Left ventricle myocardium superior (tissue), 1 donor: ENCODE measurements at regions not wholly inside any gene's neighbourhood (a gene's known extent, or its start where the extent isn't known, plus 50 kb on each side); places are given as distances from the start of the nearest gene placed in this dataset.
"Not testable (repeated sequence)": the region's sequence is repeated elsewhere in the genome, so short reads cannot be mapped to it uniquely, and the experiment has no call there.

Experiments
- ATAC-seq: fragments of 200-7000 bp; cut with Tn5 transposase; one replicate; pipeline ENCODE4 v1.9.1; 2020; ENCODE audit warnings: mild to moderate bottlenecking, moderate library complexity
- DNase-seq: peaks from one replicate; pipeline ENCODE4 v3.0.0-alpha.2; 2020
- intact Hi-C: fragments of 100-400 bp; cut with micrococcal nuclease; formaldehyde crosslinking; loops from one replicate; pipeline ENCODE4 v1.11.0; 2022
- donor health status: DM: no; HTN: yes; CAD: no; lungs with severe emphysema.

GRCh38 chr5:106818552-106818951 is 852.2 kb downstream of the EFNA5 start:
- ATAC-seq (no peak), DNase-seq (no peak)
- intact Hi-C loops = no loop called here

DNA sequence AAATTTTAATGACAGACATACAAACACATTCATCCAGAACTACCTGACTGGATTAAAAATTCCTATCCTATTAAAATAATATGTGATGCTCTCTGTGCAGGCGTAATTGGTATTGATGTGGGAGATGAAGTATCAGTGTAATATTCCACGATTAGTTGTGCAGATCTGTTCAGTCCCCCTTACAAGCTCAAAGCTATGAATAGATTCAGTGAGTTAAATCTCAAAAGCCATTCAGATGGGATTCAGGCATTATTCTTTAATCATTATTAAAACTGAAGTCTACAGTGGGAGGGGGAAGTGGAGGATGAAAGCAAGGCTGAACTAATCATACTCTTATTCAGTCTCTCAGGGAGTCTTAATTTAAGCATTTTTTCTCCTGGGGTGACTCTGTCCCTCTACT is 855.8 kb downstream of the EFNA5 start:
- no peak for DNase-seq
- ATAC-seq = no peak
- intact Hi-C loops = no loop called here

DNA sequence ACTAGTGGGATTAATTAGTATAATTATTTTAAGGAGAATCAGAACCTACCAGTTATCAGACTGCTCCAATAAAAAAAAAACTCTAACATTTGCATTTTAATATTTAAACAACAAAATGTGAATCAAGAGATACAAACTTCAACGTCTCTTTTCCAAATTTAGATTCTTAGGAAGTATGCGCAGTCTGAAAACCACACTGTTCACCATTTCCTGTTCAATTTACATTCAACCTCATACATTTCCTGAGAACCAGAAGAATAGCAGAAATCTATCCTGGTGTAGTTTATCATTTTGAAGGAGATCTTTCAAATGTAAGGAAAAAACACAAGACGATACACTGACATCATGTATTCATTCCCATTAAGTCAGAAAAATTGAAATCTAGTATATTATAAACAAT is 869.2 kb downstream of the EFNA5 start:
- DNase-seq = no peak
- ATAC-seq = no peak
- intact Hi-C loops = no loop called here

DNA sequence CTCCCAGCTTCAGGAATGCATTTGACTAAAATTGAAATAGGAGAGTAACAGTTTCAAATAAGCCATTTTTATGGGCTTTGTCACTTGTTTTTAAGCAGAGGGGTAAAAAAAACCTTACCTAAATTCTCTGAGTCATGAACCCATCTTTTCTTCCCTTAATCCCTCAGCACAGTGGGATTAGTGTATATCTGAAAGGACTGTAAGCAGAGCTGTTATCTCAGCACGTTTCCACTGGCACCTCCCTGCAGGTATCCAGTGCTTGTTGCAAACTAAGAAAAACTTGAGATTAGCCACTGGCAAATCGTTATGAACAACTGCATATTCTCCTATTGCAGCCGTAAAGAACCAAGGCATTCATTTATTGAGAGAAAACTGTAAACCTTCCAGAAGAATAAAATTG is 872.7 kb downstream of the EFNA5 start:
- ATAC-seq = no peak
- DNase-seq = no peak
- intact Hi-C loops = no loop called here

DNA sequence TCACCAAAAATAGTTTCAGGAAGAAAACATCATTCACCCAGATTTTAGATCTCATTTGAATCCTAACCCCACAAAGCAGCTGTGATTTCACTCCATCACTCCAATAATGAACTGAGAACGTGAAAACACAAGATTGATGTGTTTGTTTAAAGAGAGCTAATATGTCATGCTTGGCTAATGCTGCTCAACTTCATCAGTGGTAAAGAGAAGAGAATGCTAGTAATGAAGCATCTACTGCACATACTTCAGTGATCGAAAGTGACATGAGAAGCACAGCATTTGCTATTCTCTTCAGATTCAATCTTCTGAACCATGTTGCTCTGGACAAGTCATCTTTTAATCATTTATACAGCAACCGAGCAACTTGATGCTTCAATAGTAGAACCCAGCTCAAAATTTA is 874.7 kb downstream of the EFNA5 start:
- intact Hi-C loops = no loop called here
- no peak for ATAC-seq
- no peak for DNase-seq

DNA sequence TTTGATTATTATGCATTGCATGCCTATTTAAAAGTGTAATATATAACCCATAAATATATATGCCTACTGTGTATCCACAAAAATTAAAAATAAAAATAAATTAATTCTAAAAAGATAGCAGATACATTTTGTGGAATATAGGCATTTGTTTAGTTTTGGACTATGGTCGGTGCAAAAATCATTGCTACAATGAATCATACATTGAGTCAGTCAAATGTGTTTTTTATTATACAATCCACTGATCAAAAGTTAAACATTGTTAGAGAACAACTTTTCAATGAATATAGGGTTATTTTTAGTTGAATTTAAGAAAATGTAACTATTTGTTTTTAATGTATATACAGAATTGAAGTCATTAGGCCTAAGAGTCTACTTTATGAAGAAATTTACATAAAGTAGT is 885.9 kb downstream of the EFNA5 start:
- intact Hi-C loops = no loop called here
- ATAC-seq (no peak), DNase-seq (no peak)

GRCh38 chr5:106780355-106780754 is 890.4 kb downstream of the EFNA5 start:
- DNase-seq (no peak), ATAC-seq (no peak)
- intact Hi-C loops = no loop called here

GRCh38 chr5:106776515-106776914 is 894.2 kb downstream of the EFNA5 start:
- DNase-seq, ATAC-seq, intact Hi-C loops: not testable (repeated sequence)

DNA sequence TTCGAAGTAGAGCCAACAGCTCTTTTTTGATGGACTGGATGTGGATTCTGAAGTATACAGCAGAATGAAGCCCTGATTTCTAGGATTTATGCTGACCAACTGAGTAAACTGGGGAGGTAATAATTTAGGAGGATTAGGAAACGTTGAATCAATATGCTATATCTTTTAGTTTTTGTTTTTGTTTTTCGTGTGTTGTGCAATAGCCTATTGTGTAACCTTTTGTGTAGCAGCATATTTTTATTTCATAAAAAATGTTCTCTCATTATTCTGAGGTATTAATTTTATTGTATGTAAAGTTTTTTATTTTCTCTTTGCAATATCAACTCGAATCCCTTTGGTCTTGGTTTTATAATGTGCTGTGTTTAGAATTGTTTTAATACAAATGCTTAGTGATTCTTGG is 902.3 kb downstream of the EFNA5 start:
- intact Hi-C loops = no loop called here
- ATAC-seq (no peak), DNase-seq (no peak)

- no peak for DNase-seq
- intact Hi-C loops = no loop called here
- ATAC-seq = no peak
Observed at GRCh38 chr5:106766916-106767315, 903.8 kb downstream of the EFNA5 start.

- intact Hi-C loops = no loop called here
- ATAC-seq (no peak), DNase-seq (no peak)
Observed at GRCh38 chr5:106759581-106759980, 911.2 kb downstream of the EFNA5 start.

DNA sequence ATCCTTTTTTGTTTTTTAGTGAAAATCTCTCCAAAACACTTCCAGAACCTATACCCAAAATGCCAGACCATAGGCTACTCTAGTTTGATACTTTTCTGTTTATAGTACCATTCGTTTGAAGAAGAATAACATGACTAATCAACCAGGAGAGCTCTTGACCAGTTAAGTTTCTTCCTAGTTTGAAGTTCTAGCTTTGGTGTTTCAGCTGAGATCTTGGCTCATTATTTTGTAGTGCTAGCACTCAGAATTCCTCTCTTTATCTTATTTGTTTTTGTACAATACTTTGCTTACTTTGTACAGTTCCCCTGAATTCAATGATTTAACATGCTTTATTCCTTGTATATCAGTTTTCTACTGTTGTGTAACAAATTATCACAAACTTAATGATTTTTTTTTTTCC is 911.6 kb downstream of the EFNA5 start:
- no peak for ATAC-seq
- intact Hi-C loops = no loop called here
- no peak for DNase-seq

DNA sequence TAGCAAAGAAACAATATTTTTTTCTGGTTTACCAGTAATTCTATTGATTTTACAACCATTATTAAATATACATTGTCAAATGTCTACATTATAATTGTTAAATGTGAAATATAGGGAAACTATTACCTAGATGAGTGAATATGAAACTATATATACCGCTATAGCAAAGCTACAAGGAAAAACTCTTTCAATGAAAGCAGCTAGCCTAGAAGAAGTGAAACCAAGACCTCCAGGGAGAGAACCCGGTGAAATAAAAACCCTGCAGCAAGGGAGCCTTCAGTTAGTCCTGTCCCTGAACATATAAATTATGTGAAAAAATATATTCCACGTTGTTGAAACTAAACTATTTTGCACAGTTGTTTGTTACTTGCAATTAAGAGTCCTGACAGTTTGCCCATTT is 913.1 kb downstream of the EFNA5 start:
- DNase-seq (no peak), ATAC-seq (no peak)
- intact Hi-C loops = no loop called here

DNA sequence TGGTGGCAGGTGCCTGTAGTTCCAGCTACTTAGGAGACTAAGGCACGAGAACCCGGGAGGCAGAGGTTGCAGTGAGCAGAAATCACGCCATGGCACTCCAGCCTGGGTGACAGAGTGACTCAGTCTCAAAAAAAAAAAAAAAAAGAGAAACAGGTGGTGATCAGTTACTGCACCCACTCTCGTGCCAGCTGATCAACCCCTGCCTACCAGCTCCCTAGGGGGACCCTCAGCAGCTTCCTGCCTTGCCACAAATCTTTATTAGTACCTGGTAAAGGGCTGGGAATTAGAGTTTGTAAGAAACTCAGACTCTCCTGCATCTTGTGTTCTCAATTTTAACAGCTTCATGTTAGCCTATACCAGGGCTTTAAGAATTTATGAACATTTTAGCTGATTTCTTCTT is 914.9 kb downstream of the EFNA5 start:
- ATAC-seq (no peak), DNase-seq (no peak)
- intact Hi-C loops = no loop called here

DNA sequence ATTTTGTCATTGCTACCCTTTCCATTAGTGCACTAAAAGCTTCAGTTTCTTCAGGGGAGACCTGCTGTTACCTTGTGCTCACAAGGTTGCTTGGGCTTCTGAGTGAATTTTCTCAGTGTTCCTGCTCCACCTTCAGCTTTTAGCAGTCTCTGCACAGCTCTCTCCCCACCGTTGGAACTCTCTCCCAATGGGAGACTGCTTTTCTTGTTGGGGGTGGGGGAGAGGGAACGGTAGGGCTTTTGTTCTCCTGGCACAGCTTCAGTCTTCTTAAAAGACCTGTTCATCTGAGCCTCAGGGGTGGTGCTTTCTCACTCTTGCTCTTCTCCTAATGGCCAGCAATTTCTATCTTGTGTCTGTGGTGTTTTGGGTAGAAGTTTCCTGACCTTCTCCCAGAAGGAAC is 915.7 kb downstream of the EFNA5 start:
- no peak for ATAC-seq
- intact Hi-C loops = no loop called here
- no peak for DNase-seq

DNA sequence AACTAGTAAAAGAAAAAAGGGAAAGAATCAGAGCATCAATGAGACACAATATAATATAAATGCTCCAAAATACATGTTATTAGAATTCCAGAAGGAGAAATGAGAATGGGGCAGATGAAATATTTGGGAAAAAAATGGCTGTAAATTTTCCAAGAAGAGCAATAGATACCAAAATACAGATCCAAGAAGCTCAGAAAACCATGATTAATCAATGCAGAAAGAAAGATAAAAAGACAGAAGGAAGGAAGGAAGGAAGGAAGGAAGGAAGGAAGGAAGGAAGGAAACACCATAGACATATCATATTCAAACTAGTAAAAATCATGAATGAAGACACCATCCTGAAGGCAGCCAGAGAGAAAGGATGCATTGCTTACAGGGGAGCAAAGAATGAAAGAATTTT is 920.9 kb downstream of the EFNA5 start:
- intact Hi-C loops = no loop called here
- DNase-seq = no peak
- ATAC-seq = no peak

DNA sequence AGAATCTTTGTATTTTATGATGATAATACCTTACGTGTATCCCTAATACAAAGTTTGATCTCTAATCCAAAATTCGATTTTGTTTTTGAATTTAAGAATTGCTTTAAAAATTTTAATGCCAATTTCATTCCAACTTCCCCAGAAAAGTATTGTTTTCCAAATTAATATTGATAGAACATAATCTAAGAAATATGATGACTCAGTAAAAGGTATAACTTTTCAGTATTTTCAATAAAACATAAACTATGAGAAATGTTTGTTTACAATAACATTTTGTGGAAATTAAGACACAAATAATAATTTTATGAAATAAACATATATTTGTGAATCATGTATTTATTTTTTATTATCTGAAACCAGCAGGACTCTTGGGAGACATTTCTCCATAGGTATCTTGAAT is 931.6 kb downstream of the EFNA5 start:
- ATAC-seq (no peak), DNase-seq (no peak)
- intact Hi-C loops = no loop called here

- ATAC-seq = no peak
- intact Hi-C loops = no loop called here
- no peak for DNase-seq
Observed at GRCh38 chr5:106737111-106737510, 933.6 kb downstream of the EFNA5 start.

DNA sequence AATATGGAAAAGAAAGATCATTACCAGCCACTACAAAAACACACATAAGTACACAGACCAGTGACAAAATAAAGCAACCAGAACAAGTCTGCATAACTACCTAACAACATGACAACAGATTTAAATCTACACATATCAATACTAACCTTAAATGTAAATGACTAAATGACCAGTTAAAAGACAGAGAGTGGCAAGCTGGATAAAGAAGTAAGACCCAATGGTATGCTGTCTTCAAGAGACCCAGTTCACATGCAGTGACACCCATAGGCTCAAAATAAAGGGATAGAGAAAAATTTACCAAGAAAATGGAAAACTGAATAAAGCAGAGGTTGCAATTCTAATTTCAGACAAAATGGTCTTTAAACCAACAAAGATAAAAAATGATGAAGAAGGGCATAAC is 938.1 kb downstream of the EFNA5 start:
- DNase-seq (no peak), ATAC-seq (no peak)
- intact Hi-C loops = no loop called here

GRCh38 chr5:106730912-106731311 is 939.8 kb downstream of the EFNA5 start:
- DNase-seq = no peak
- no peak for ATAC-seq
- intact Hi-C loops = no loop called here

DNA sequence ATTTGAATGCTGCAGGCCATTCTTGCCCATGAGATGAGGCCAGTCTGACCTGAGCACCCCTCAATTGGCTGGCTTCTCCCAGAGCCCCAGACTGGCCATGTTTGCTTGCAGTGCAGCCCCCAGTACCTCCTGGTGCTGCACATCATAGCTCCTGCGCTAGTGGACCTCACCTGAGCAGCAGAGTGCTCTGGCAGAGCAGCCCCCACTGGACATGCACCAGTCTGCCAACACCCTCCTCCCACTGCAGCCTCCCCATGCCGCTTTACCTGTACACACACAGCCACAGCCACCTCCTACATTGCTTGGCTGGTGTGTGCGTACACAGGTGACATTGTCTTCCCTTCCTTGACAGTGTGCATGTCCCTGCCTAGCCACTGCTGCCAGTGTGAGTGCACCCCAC is 940.2 kb downstream of the EFNA5 start:
- ATAC-seq = no peak

GRCh38 chr5:106728208-106728607 is 942.5 kb downstream of the EFNA5 start:
- ATAC-seq = no peak
- intact Hi-C loops = no loop called here
- DNase-seq = no peak

More for the DNA sequence above, 940.2 kb downstream of the EFNA5 start:
- no peak for DNase-seq
- intact Hi-C loops = no loop called here
